Liver (tissue), 8 donors: ENCODE measurements at regions not wholly inside any gene's neighbourhood (a gene's known extent, or its start where the extent isn't known, plus 50 kb on each side); places are given as distances from the start of the nearest gene placed in this dataset.

Source experiments
- DNase-seq: peaks from one replicate; pipeline ENCODE4 v3.0.0-alpha.2; 2017; ENCODE audit warnings: low spot score
- H3K27ac ChIP-seq, 2 donors: one replicate each; pipeline ENCODE4 v1.7.0; 2013; ENCODE audit warnings: inconsistent platforms in 2 of 2, low read length in 2 of 2, control low read depth in 1 of 2, low read depth in 1 of 2, mild to moderate bottlenecking in 1 of 2
- H3K27me3 ChIP-seq, 4 donors: one replicate each; pipeline versions ENCODE4 v1.6.1 to v1.7.0; 2013; ENCODE audit warnings: low read length in 3 of 4, inconsistent platforms in 1 of 4, mild to moderate bottlenecking in 1 of 4, moderate library complexity in 1 of 4; ENCODE audit not compliant: control insufficient read depth in 4 of 4, insufficient read depth in 4 of 4
- H3K36me3 ChIP-seq, 4 donors: one replicate each; pipeline versions ENCODE4 v1.6.1 to v1.7.0; 2013; ENCODE audit warnings: low read length in 3 of 4, mild to moderate bottlenecking in 3 of 4, low read depth in 1 of 4, moderate library complexity in 1 of 4; ENCODE audit not compliant: control insufficient read depth in 4 of 4, insufficient read depth in 3 of 4
- H3K4me1 ChIP-seq, 4 donors: one replicate each; pipeline versions ENCODE4 v1.6.1 to v1.7.0; 2013; ENCODE audit warnings: low read length in 3 of 4, mild to moderate bottlenecking in 3 of 4, moderate library complexity in 1 of 4; ENCODE audit not compliant: control insufficient read depth in 4 of 4, insufficient read depth in 4 of 4
- H3K4me3 ChIP-seq, 3 donors: one replicate each; pipeline versions ENCODE4 v1.6.1 to v1.7.0; 2013; ENCODE audit warnings: low read length in 3 of 3, control low read depth in 1 of 3, low read depth in 1 of 3, mild to moderate bottlenecking in 1 of 3
- H3K9ac ChIP-seq, 2 donors: one replicate each; pipeline ENCODE4 v1.7.0; 2013; ENCODE audit warnings: low read length in 2 of 2, mild to moderate bottlenecking in 2 of 2, moderate library complexity in 2 of 2, control low read depth in 1 of 2, low read depth in 1 of 2
- H3K9me3 ChIP-seq, 4 donors: one replicate each; pipeline versions ENCODE4 v1.6.1 to v1.7.0; 2013; ENCODE audit warnings: low read length in 3 of 4; ENCODE audit not compliant: control insufficient read depth in 4 of 4
- EGR1 ChIP-seq, 2 donors: IDR thresholded peaks; 2 replicates each; pipeline ENCODE4 v1.6.1; 2016 to 2018; ENCODE audit warnings: antibody characterized with exemption in 2 of 2, low read depth in 2 of 2
- FOXA1 ChIP-seq: IDR thresholded peaks from 2 replicates; pipeline ENCODE4 v1.6.1; 2016; ENCODE audit warnings: antibody characterized with exemption
- FOXA2 ChIP-seq: IDR thresholded peaks from 2 replicates; pipeline ENCODE4 v1.6.1; 2016; ENCODE audit warnings: antibody characterized with exemption
- GABPA ChIP-seq, 2 donors: IDR thresholded peaks in 1 of 2; conservative IDR thresholded peaks in 1 of 2; 2 replicates each; pipeline ENCODE4 v1.6.1; 2016; ENCODE audit warnings: antibody characterized with exemption in 2 of 2, mild to moderate bottlenecking in 1 of 2, moderate library complexity in 1 of 2
- HNF4A ChIP-seq, 2 donors: conservative IDR thresholded peaks; 2 replicates each; pipeline ENCODE4 v1.6.1; 2016; ENCODE audit warnings: antibody characterized with exemption in 2 of 2, mild to moderate bottlenecking in 2 of 2
- HNF4G ChIP-seq: IDR thresholded peaks from 2 replicates; pipeline ENCODE4 v1.6.1; 2016; ENCODE audit warnings: antibody characterized with exemption
- JUND ChIP-seq, 2 donors: IDR thresholded peaks; 2 replicates each; pipeline ENCODE4 v1.6.1; 2016; ENCODE audit warnings: antibody characterized with exemption in 2 of 2
- NR2F2 ChIP-seq: IDR thresholded peaks from 2 replicates; pipeline ENCODE4 v1.6.1; 2016; ENCODE audit warnings: antibody characterized with exemption
- RAD21 ChIP-seq, 2 donors: IDR thresholded peaks; 2 replicates each; pipeline ENCODE4 v1.6.1; 2016; ENCODE audit warnings: antibody characterized with exemption in 2 of 2, mild to moderate bottlenecking in 2 of 2
- RXRA ChIP-seq, 2 donors: IDR thresholded peaks; 2 replicates each; pipeline ENCODE4 v1.6.1; 2017 to 2018; ENCODE audit warnings: antibody characterized with exemption in 2 of 2, mild to moderate bottlenecking in 1 of 2
- SP1 ChIP-seq: IDR thresholded peaks from 2 replicates; pipeline ENCODE4 v1.6.1; 2018; ENCODE audit warnings: antibody characterized with exemption, mild to moderate bottlenecking
- TAF1 ChIP-seq: conservative IDR thresholded peaks from 2 replicates; pipeline ENCODE4 v1.6.1; 2016; ENCODE audit warnings: antibody characterized with exemption, mild to moderate bottlenecking
- YY1 ChIP-seq: IDR thresholded peaks from 2 replicates; pipeline ENCODE4 v1.6.1; 2016; ENCODE audit warnings: antibody characterized with exemption, mild to moderate bottlenecking
- WGBS: extraction: QIAGEN DNeasy Blood & Tissue Kit; methylation state at CpG from one replicate; pipeline ENCODE4 v1.1.7; 2013; 5-methylcytosine and 5-hydroxymethylcytosine counted together
- TF ChIP-seq, protein P1 (sequence below): IDR thresholded peaks from 2 replicates; pipeline ENCODE4 v1.6.1; 2016; ENCODE audit warnings: antibody characterized with exemption, mild to moderate bottlenecking
- TF ChIP-seq, protein P2 (sequence below): IDR thresholded peaks from 2 replicates; pipeline ENCODE4 v1.6.1; 2016; ENCODE audit warnings: antibody characterized with exemption
- TF ChIP-seq, protein P3 (sequence below): fragments of 150-350 bp; IDR thresholded peaks from 2 replicates; pipeline ENCODE4 v1.5.1; 2017; ENCODE audit warnings: improper control_type of control experiment, low read depth, low read length; ENCODE audit not compliant: missing input control
- TF ChIP-seq, protein P4 (sequence below): IDR thresholded peaks from 2 replicates; pipeline ENCODE4 v1.6.1; 2016; ENCODE audit warnings: antibody characterized with exemption
- TF ChIP-seq, protein P5 (sequence below): IDR thresholded peaks from 2 replicates; pipeline ENCODE4 v1.6.1; 2016; ENCODE audit warnings: antibody characterized with exemption
- donor health status: healthy.
- donor health status: healthy.
- donor health status: healthy.
- donor health status: healthy.
- donor health status: healthy.

DNA sequence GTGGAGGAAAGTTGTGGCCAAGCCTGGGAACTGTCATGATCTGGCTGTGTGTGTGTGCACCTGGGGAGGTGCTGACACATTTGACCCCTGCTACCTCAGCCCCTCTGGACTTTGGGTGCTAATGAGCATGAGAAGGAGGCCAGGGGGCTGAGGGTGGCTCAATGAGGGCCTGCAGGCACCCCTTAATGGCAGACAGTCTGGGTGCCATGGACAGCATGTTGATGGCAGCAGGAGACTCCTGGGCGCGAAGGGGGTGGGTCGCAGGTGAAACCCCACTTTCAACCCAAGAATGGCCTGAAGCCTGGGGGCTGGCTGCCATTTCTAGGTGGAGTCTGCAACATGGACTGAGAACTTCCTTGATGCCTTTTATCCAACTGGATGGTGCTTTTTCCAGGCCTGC lies 216.4 kb upstream of the TRPC4 start (continued):
- TF ChIP-seq, protein P1, sequence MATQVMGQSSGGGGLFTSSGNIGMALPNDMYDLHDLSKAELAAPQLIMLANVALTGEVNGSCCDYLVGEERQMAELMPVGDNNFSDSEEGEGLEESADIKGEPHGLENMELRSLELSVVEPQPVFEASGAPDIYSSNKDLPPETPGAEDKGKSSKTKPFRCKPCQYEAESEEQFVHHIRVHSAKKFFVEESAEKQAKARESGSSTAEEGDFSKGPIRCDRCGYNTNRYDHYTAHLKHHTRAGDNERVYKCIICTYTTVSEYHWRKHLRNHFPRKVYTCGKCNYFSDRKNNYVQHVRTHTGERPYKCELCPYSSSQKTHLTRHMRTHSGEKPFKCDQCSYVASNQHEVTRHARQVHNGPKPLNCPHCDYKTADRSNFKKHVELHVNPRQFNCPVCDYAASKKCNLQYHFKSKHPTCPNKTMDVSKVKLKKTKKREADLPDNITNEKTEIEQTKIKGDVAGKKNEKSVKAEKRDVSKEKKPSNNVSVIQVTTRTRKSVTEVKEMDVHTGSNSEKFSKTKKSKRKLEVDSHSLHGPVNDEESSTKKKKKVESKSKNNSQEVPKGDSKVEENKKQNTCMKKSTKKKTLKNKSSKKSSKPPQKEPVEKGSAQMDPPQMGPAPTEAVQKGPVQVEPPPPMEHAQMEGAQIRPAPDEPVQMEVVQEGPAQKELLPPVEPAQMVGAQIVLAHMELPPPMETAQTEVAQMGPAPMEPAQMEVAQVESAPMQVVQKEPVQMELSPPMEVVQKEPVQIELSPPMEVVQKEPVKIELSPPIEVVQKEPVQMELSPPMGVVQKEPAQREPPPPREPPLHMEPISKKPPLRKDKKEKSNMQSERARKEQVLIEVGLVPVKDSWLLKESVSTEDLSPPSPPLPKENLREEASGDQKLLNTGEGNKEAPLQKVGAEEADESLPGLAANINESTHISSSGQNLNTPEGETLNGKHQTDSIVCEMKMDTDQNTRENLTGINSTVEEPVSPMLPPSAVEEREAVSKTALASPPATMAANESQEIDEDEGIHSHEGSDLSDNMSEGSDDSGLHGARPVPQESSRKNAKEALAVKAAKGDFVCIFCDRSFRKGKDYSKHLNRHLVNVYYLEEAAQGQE: no peak

DNA sequence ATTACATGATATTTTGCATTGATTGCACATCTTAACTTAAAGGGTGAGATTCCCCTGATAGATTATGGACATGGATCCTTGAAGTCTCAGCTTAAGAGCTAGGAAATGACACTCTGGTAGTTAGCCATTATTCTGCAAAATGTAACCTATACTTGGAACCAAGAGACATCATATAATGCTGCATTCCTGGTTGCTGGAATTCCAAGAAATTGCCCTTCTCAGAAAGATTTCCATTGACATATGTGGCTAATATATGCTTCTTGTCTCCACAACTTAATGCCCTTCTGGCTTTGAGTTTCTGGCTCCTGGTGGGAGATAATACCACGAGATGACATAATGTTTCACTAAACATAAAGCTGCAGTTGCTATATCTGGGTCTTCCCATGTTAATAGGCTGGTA lies 204.4 kb upstream of the TRPC4 start:
- no peak for DNase-seq
- Histone ChIP-seq H3K27ac (no peak overlapping the region), H3K9me3 (no peaks in the 10 kb centered on the region), H3K27me3 (no peaks in the 10 kb centered on the region), H3K4me1 (no peaks in the 10 kb centered on the region), H3K9ac (no peak overlapping the region), H3K4me3 (no peak overlapping the region), H3K36me3 (no peaks in the 10 kb centered on the region)
- 86% methylated on average over 1 of the region's 1 CpG for WGBS
- TF ChIP-seq, protein P2, sequence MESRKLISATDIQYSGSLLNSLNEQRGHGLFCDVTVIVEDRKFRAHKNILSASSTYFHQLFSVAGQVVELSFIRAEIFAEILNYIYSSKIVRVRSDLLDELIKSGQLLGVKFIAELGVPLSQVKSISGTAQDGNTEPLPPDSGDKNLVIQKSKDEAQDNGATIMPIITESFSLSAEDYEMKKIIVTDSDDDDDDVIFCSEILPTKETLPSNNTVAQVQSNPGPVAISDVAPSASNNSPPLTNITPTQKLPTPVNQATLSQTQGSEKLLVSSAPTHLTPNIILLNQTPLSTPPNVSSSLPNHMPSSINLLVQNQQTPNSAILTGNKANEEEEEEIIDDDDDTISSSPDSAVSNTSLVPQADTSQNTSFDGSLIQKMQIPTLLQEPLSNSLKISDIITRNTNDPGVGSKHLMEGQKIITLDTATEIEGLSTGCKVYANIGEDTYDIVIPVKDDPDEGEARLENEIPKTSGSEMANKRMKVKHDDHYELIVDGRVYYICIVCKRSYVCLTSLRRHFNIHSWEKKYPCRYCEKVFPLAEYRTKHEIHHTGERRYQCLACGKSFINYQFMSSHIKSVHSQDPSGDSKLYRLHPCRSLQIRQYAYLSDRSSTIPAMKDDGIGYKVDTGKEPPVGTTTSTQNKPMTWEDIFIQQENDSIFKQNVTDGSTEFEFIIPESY: no peak
- TF ChIP-seq, protein P3, sequence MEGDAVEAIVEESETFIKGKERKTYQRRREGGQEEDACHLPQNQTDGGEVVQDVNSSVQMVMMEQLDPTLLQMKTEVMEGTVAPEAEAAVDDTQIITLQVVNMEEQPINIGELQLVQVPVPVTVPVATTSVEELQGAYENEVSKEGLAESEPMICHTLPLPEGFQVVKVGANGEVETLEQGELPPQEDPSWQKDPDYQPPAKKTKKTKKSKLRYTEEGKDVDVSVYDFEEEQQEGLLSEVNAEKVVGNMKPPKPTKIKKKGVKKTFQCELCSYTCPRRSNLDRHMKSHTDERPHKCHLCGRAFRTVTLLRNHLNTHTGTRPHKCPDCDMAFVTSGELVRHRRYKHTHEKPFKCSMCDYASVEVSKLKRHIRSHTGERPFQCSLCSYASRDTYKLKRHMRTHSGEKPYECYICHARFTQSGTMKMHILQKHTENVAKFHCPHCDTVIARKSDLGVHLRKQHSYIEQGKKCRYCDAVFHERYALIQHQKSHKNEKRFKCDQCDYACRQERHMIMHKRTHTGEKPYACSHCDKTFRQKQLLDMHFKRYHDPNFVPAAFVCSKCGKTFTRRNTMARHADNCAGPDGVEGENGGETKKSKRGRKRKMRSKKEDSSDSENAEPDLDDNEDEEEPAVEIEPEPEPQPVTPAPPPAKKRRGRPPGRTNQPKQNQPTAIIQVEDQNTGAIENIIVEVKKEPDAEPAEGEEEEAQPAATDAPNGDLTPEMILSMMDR: no peak
- no peak for TF ChIP-seq JUND (IDR thresholded peaks at IDR 0.05)
- no peak for TF ChIP-seq EGR1 (IDR thresholded peaks at IDR 0.05; ENCODE audit: low read depth in 2 of 2)
- no peak for TF ChIP-seq GABPA (IDR thresholded peaks at IDR 0.05 in 1 of 2, conservative IDR thresholded peaks at IDR 0.05 in 1 of 2)
- TF ChIP-seq, protein P4, sequence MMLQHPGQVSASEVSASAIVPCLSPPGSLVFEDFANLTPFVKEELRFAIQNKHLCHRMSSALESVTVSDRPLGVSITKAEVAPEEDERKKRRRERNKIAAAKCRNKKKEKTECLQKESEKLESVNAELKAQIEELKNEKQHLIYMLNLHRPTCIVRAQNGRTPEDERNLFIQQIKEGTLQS: no peak
- no peak for TF ChIP-seq FOXA2
- TF ChIP-seq, protein P5, sequence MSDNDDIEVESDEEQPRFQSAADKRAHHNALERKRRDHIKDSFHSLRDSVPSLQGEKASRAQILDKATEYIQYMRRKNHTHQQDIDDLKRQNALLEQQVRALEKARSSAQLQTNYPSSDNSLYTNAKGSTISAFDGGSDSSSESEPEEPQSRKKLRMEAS: no peak
- TF ChIP-seq NR2F2: no peak
- no peak for TF ChIP-seq HNF4G
- no peak for TF ChIP-seq YY1
- TF ChIP-seq RXRA (IDR thresholded peaks at IDR 0.05): no peak
- TF ChIP-seq SP1: no peak
- no peak for TF ChIP-seq RAD21 (IDR thresholded peaks at IDR 0.05)
- TF ChIP-seq, protein P1: no peak
- TF ChIP-seq HNF4A (conservative IDR thresholded peaks at IDR 0.05): no peak
- no peak for TF ChIP-seq FOXA1
- no peak for TF ChIP-seq TAF1
